ENCODE measurements at regions not wholly inside any gene's neighbourhood (a gene's known extent, or its start where the extent isn't known, plus 50 kb on each side); places are given as distances from the start of the nearest gene placed in this dataset.

DNA sequence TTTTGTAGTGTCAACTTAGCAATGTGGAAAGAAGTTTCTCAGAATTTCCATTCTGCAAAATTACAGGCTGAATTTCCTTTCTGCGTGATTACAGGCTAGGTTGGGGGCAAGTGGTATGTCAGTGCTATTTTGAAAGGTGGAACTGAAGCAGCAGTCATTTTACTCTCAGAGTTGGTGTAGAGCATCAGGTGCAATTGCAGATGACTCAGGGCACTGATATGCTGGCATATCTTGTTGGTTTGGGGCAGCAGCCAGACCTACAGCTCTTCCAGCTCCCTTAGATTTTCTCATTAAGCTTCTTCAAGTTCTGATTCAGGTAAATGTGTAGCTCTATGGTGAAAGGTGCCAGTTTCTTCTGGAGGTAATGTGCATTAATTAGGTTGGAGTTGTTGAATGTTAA, 930.7 kb upstream of the PCDH10 start:
- Histone ChIP-seq H3K4me2 (ENCODE audit: control insufficient read depth, extremely low read depth, insufficient read depth, low read depth, low read length) (no peak overlapping the region), H3K79me2 (ENCODE audit: control insufficient read depth, insufficient read depth, low read length) (no peaks in the 10 kb centered on the region), H3K9me3 (ENCODE audit: control insufficient read depth, low read depth, low read length) (no peaks in the 10 kb centered on the region), H3K36me3 (ENCODE audit: control insufficient read depth in 2 of 2, extremely low read depth in 1 of 2, insufficient read depth in 2 of 2, low read length in 2 of 2) (no peaks in the 10 kb centered on the region), H3K4me3 (ENCODE audit: control insufficient read depth in 2 of 3, extremely low read depth in 1 of 3, insufficient read depth in 2 of 3, low read depth in 1 of 3, low read length in 3 of 3) (no peak overlapping the region), H3K27ac (ENCODE audit: control insufficient read depth, insufficient read depth, low read length) (no peak overlapping the region), H3K4me1 (ENCODE audit: control insufficient read depth, extremely low read depth, insufficient read depth, low read length) (no peaks in the 10 kb centered on the region), H3K27me3 (ENCODE audit: control insufficient read depth, extremely low read depth, insufficient read depth, low read length) (no peaks in the 10 kb centered on the region), H4K20me1 (ENCODE audit: control insufficient read depth, extremely low read depth, insufficient read depth, low read length) (no peaks in the 10 kb centered on the region), H3K9me1 (ENCODE audit: control insufficient read depth, extremely low read depth, insufficient read depth, low read length) (no peaks in the 10 kb centered on the region), H2AFZ (ENCODE audit: control insufficient read depth, low read length) (no peak overlapping the region), H3K9ac (ENCODE audit: control insufficient read depth, extremely low read depth, insufficient read depth, low read length) (no peak overlapping the region)
- TF ChIP-seq, protein P1, sequence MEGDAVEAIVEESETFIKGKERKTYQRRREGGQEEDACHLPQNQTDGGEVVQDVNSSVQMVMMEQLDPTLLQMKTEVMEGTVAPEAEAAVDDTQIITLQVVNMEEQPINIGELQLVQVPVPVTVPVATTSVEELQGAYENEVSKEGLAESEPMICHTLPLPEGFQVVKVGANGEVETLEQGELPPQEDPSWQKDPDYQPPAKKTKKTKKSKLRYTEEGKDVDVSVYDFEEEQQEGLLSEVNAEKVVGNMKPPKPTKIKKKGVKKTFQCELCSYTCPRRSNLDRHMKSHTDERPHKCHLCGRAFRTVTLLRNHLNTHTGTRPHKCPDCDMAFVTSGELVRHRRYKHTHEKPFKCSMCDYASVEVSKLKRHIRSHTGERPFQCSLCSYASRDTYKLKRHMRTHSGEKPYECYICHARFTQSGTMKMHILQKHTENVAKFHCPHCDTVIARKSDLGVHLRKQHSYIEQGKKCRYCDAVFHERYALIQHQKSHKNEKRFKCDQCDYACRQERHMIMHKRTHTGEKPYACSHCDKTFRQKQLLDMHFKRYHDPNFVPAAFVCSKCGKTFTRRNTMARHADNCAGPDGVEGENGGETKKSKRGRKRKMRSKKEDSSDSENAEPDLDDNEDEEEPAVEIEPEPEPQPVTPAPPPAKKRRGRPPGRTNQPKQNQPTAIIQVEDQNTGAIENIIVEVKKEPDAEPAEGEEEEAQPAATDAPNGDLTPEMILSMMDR (optimal IDR thresholded peaks at IDR 0.05 in 1 of 3, IDR thresholded peaks at IDR 0.05 in 1 of 3, conservative IDR thresholded peaks at IDR 0.05 in 1 of 3; ENCODE audit: extremely low read depth in 1 of 3, insufficient read depth in 2 of 3, low read length in 3 of 3): no peak
- TF ChIP-seq EZH2 (IDR thresholded peaks at IDR 0.05; ENCODE audit: low read length): no peak
- FAIRE-seq (peak; percentile 53), DNase-seq (ENCODE audit: low read depth, low spot score) (no peak)
- dilution Hi-C loops (cut with MboI; ENCODE audit: extremely low pct_ligation_motif_present, low sequenced_read_pairs): no loop called here

DNA sequence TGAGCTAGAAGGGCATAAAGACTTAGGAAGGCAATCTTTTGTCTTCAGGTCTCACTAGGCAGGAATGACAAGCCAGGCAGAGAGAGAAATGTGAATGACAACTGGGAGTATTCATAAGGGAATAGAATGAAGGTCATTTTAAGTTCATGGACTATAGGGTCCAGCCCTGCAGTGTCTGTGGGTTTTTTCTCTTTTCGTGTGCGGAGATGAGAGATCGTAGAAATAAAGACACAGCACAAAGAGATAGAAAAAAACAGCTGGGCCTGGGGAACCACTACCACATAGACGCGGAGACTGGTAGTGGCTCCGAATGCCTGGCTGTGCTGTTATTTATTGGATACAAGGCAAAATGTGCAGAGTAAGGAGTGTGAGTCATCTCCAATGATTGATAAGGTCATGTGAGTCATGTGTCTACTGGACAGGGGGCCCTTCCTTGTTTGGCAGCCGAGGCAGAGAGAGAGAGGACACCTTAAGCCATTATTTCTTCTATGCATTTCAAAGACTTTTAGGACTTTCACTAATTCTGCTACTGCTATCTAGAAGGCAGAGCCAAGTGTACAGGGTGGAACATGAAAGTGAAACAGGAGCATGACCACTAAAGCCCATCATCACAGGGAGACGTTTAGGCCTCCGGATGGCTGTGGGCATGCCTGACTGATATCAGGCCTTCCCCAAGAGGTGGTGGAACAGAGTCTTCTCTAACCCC, 921.8 kb upstream of the PCDH10 start:
- Histone ChIP-seq H3K9me3 (ENCODE audit: control insufficient read depth, low read depth, low read length) (no peaks in the 10 kb centered on the region), H3K4me1 (ENCODE audit: control insufficient read depth, extremely low read depth, insufficient read depth, low read length) (no peaks in the 10 kb centered on the region), H3K4me3 (ENCODE audit: control insufficient read depth in 2 of 3, extremely low read depth in 1 of 3, insufficient read depth in 2 of 3, low read depth in 1 of 3, low read length in 3 of 3) (no peak overlapping the region), H2AFZ (ENCODE audit: control insufficient read depth, low read length) (no peak overlapping the region), H3K36me3 (ENCODE audit: control insufficient read depth in 2 of 2, extremely low read depth in 1 of 2, insufficient read depth in 2 of 2, low read length in 2 of 2) (no peaks in the 10 kb centered on the region), H3K27me3 (ENCODE audit: control insufficient read depth, extremely low read depth, insufficient read depth, low read length) (no peaks in the 10 kb centered on the region), H3K4me2 (ENCODE audit: control insufficient read depth, extremely low read depth, insufficient read depth, low read depth, low read length) (no peak overlapping the region), H3K27ac (ENCODE audit: control insufficient read depth, insufficient read depth, low read length) (no peak overlapping the region), H4K20me1 (ENCODE audit: control insufficient read depth, extremely low read depth, insufficient read depth, low read length) (no peaks in the 10 kb centered on the region), H3K79me2 (ENCODE audit: control insufficient read depth, insufficient read depth, low read length) (no peaks in the 10 kb centered on the region), H3K9ac (ENCODE audit: control insufficient read depth, extremely low read depth, insufficient read depth, low read length) (no peak overlapping the region), H3K9me1 (ENCODE audit: control insufficient read depth, extremely low read depth, insufficient read depth, low read length) (no peaks in the 10 kb centered on the region)
- no peak for FAIRE-seq
- dilution Hi-C loops (cut with MboI; ENCODE audit: extremely low pct_ligation_motif_present, low sequenced_read_pairs): no loop called here
- TF ChIP-seq EZH2 (IDR thresholded peaks at IDR 0.05; ENCODE audit: low read length): no peak
- TF ChIP-seq, protein P1 (optimal IDR thresholded peaks at IDR 0.05 in 1 of 3, IDR thresholded peaks at IDR 0.05 in 1 of 3, conservative IDR thresholded peaks at IDR 0.05 in 1 of 3; ENCODE audit: extremely low read depth in 1 of 3, insufficient read depth in 2 of 3, low read length in 3 of 3): no peak
- DNase-seq (ENCODE audit: low read depth, low spot score): no peak
